Left lung (tissue), 4 donors: ENCODE measurements at regions not wholly inside any gene's neighbourhood (a gene's known extent, or its start where the extent isn't known, plus 50 kb on each side); places are given as distances from the start of the nearest gene placed in this dataset.
"Not testable (repeated sequence)": the region's sequence is repeated elsewhere in the genome, so short reads cannot be mapped to it uniquely, and the experiment has no call there.

Experiments used
- ATAC-seq: fragments of 200-7000 bp; cut with Tn5 transposase; one replicate; pipeline ENCODE4 v1.9.1; 2020; ENCODE audit warnings: moderate library complexity
- DNase-seq, 4 donors: peaks; one replicate each; pipeline ENCODE4 v3.0.0-alpha.2; 2013 to 2020
- H3K27ac ChIP-seq, 2 donors: fragments of 200-600 bp; sonication (generic) in 1 of 2; one replicate each; pipeline versions ENCODE4 v1.5.0 to v1.8.0; 2020 to 2021
- H3K27me3 ChIP-seq, 2 donors: fragments of 200-600 bp; sonication (generic) in 1 of 2; one replicate each; pipeline versions ENCODE4 v1.5.0 to v1.8.0; 2020 to 2021
- H3K36me3 ChIP-seq, 2 donors: fragments of 200-600 bp; sonication (generic) in 1 of 2; one replicate each; pipeline versions ENCODE4 v1.5.0 to v1.8.0; 2020 to 2021
- H3K4me1 ChIP-seq, 2 donors: fragments of 200-600 bp; one replicate each; pipeline ENCODE4 v1.8.0; 2021
- H3K4me3 ChIP-seq, 2 donors: fragments of 200-600 bp; sonication (generic) in 1 of 2; one replicate each; pipeline versions ENCODE4 v1.5.0 to v1.8.0; 2020 to 2021; ENCODE audit warnings: mild to moderate bottlenecking in 1 of 2
- H3K9me3 ChIP-seq, 2 donors: fragments of 200-600 bp; sonication (generic) in 1 of 2; one replicate each; pipeline versions ENCODE4 v1.5.0 to v1.8.0; 2020 to 2021
- CTCF ChIP-seq, 2 donors: fragments of 200-600 bp; sonication (generic) in 1 of 2; IDR thresholded peaks; one replicate each; pipeline versions ENCODE4 v1.5.0 to v1.8.0; 2021; ENCODE audit warnings: antibody characterized with exemption in 2 of 2
- intact Hi-C, 2 donors: fragments of 100-400 bp; cut with DNase I; formaldehyde crosslinking; loops; one replicate each; pipeline versions ENCODE4 v1.11.2 to v1.14.2; 2022
- donor health status: DM: no; HTN: yes; CAD: no.
- donor health status: DM: no; HTN: no; CAD: no.

GRCh38 chr10:42990721-42991441, 86.0 kb upstream of the RET start:
- intact Hi-C loops, result no loop called here

GRCh38 chr10:42991442-42992098, 85.3 kb upstream of the RET start:
- no peaks in the 10 kb centered on the region for H3K27me3 ChIP-seq
- no peak overlapping the region for H3K27ac ChIP-seq
- ATAC-seq, result no peak
- DNase-seq, result peak in 1 of 4 donors; percentile 51
- no peaks in the 10 kb centered on the region for H3K9me3 ChIP-seq
- no peak overlapping the region for H3K4me3 ChIP-seq
- no peak for TF ChIP-seq CTCF (IDR thresholded peaks at IDR 0.05)
- H3K4me1 ChIP-seq, result no peaks in the 10 kb centered on the region
- H3K36me3 ChIP-seq, result no peaks in the 10 kb centered on the region
- intact Hi-C loops, result no loop called here

More at GRCh38 chr10:42990721-42991441, 86.0 kb upstream of the RET start:
- ATAC-seq (no peak), DNase-seq (peak in 1 of 4 donors; percentile 76)
- Histone ChIP-seq H3K4me1 (no peaks in the 10 kb centered on the region), H3K4me3 (no peak overlapping the region), H3K27ac (no peak overlapping the region), H3K36me3 (no peaks in the 10 kb centered on the region), H3K9me3 (no peaks in the 10 kb centered on the region), H3K27me3 (no peaks in the 10 kb centered on the region)
- no peak for TF ChIP-seq CTCF (IDR thresholded peaks at IDR 0.05)

- Histone ChIP-seq H3K36me3 (no peaks in the 10 kb centered on the region), H3K4me1 (no peaks in the 10 kb centered on the region), H3K27me3 (no peaks in the 10 kb centered on the region), H3K4me3 (no peak overlapping the region), H3K27ac (no peak overlapping the region), H3K9me3 (no peaks in the 10 kb centered on the region)
- ATAC-seq, result no peak
- intact Hi-C loops, result no loop called here
- peak in 1 of 4 donors; percentile 46 for DNase-seq
- no peak for TF ChIP-seq CTCF (IDR thresholded peaks at IDR 0.05)
Observed at GRCh38 chr10:42992156-42992956, 84.5 kb upstream of the RET start.

- H3K36me3 ChIP-seq, result no peaks in the 10 kb centered on the region
- intact Hi-C loops, result no loop called here
- no peak for TF ChIP-seq CTCF (IDR thresholded peaks at IDR 0.05)
- no peaks in the 10 kb centered on the region for H3K9me3 ChIP-seq
- no peaks in the 10 kb centered on the region for H3K27me3 ChIP-seq
- ATAC-seq (no peak), DNase-seq (peak in 1 of 4 donors; percentile 63)
- no peaks in the 10 kb centered on the region for H3K4me1 ChIP-seq
- no peak overlapping the region for H3K4me3 ChIP-seq
- H3K27ac ChIP-seq, result no peak overlapping the region
Observed at GRCh38 chr10:42992957-42993390, 83.9 kb upstream of the RET start.

GRCh38 chr10:42994909-42995308, 82.0 kb upstream of the RET start:
- not testable (repeated sequence) for ATAC-seq, H3K27ac ChIP-seq, H3K9me3 ChIP-seq

More at GRCh38 chr10:42994909-42995308, 82.0 kb upstream of the RET start:
- H3K36me3 ChIP-seq, H3K4me3 ChIP-seq, intact Hi-C loops, H3K4me1 ChIP-seq, DNase-seq, H3K27me3 ChIP-seq: not testable (repeated sequence)
